H1 (cell line): ENCODE measurements at regions not wholly inside any gene's neighbourhood (a gene's known extent, or its start where the extent isn't known, plus 50 kb on each side); places are given as distances from the start of the nearest gene placed in this dataset.

Experiments
- CTCF ChIA-PET: fragments of 300-600 bp; sonication (Branson Sonifier 250); formaldehyde crosslinking; loops from one replicate; lab custom pipeline; 2021; ENCODE audit not compliant: partially characterized antibody; lab: Charles Lee
- POLR2A ChIA-PET: fragments of 300-600 bp; sonication (Branson Sonifier 250); formaldehyde crosslinking; loops from one replicate; lab custom pipeline; 2021; ENCODE audit warnings: inconsistent platforms; ENCODE audit not compliant: partially characterized antibody; lab: Charles Lee
- DNase-seq, 2 experiments: peaks; one replicate each; pipeline versions ENCODE4 v3.0.0 to v3.0.0-alpha.2; 2010 to 2022; ENCODE audit warnings: low spot score in 2 of 2, low read depth in 1 of 2, mixed read lengths in 1 of 2
- FAIRE-seq: peaks from 2 replicates; lab custom pipeline; 2011; peaks lifted over from hg19 to GRCh38; lab: Jason Lieb, UNC
- H2AFZ ChIP-seq: 2 replicates; pipeline ENCODE4 v1.8.1; 2012; ENCODE audit warnings: low read length, inconsistent platforms
- H2AK5ac ChIP-seq: 2 replicates; pipeline ENCODE4 v1.6.1; 2013; ENCODE audit warnings: low read depth, low read length
- H2BK120ac ChIP-seq: replicated peaks from 2 replicates; pipeline ENCODE3; 2013; ENCODE audit warnings: low read depth, low read length, inconsistent platforms
- H2BK12ac ChIP-seq: 2 replicates; pipeline ENCODE4 v1.6.1; 2013; ENCODE audit warnings: low read depth, low read length
- H2BK15ac ChIP-seq: 2 replicates; pipeline ENCODE4 v1.6.1; 2013; ENCODE audit warnings: low read length
- H2BK20ac ChIP-seq: 2 replicates; pipeline ENCODE4 v1.6.1; 2013; ENCODE audit warnings: low read length
- H2BK5ac ChIP-seq: 2 replicates; pipeline ENCODE4 v1.6.1; 2013; ENCODE audit warnings: low read depth, low read length
- H3K14ac ChIP-seq: 2 replicates; pipeline ENCODE4 v1.6.1; 2013; ENCODE audit warnings: inconsistent platforms; ENCODE audit not compliant: insufficient read length
- H3K18ac ChIP-seq: 2 replicates; pipeline ENCODE4 v1.6.1; 2013; ENCODE audit warnings: low read length; ENCODE audit errors: extremely low read depth
- H3K23ac ChIP-seq: 2 replicates; pipeline ENCODE4 v1.6.1; 2013; ENCODE audit warnings: inconsistent platforms; ENCODE audit not compliant: insufficient read length
- H3K23me2 ChIP-seq: 2 replicates; pipeline ENCODE4 v1.6.1; 2013; ENCODE audit warnings: low read depth, low read length
- H3K27ac ChIP-seq: 2 replicates; pipeline ENCODE4 v1.6.1; 2011; ENCODE audit warnings: low read depth, low read length, inconsistent platforms
- H3K27me3 ChIP-seq, 4 experiments: replicated peaks in 1 of 4; 1 replicate in 1 of 4; 2 replicates in 3 of 4; pipeline versions ENCODE4 v1.6.1 to v1.8.1; 2011 to 2013; ENCODE audit warnings: low read length in 3 of 4, mild to moderate bottlenecking in 3 of 4, inconsistent platforms in 2 of 4, mixed read lengths in 2 of 4, moderate library complexity in 1 of 4; ENCODE audit not compliant: control insufficient read depth in 3 of 4, insufficient read depth in 3 of 4; ENCODE audit errors: extremely low read depth in 1 of 4
- H3K36me3 ChIP-seq, 4 experiments: 2 replicates each; pipeline versions ENCODE4 v1.6.1 to v1.8.1; 2011 to 2013; ENCODE audit warnings: mild to moderate bottlenecking in 4 of 4, low read length in 3 of 4, moderate library complexity in 2 of 4, control low read depth in 1 of 4, inconsistent platforms in 1 of 4; ENCODE audit not compliant: insufficient read depth in 4 of 4, control insufficient read depth in 2 of 4
- H3K4ac ChIP-seq: replicated peaks from 2 replicates; pipeline ENCODE3; 2013; ENCODE audit warnings: low read length, low read depth, mixed read lengths, inconsistent platforms; ENCODE audit not compliant: insufficient read length
- H3K4me1 ChIP-seq, 4 experiments: replicated peaks in 1 of 4; 1 replicate in 1 of 4; 2 replicates in 3 of 4; pipeline versions ENCODE4 v1.6.1 to v1.8.1; 2011 to 2013; ENCODE audit warnings: low read length in 3 of 4, inconsistent platforms in 2 of 4, mixed read lengths in 1 of 4; ENCODE audit not compliant: insufficient read depth in 4 of 4, control insufficient read depth in 3 of 4
- H3K4me2 ChIP-seq, 2 experiments: 2 replicates each; pipeline versions ENCODE4 v1.6.1 to v1.8.1; 2011 to 2013; ENCODE audit warnings: low read depth in 2 of 2, low read length in 2 of 2, control low read depth in 1 of 2, inconsistent platforms in 1 of 2, mild to moderate bottlenecking in 1 of 2; ENCODE audit not compliant: insufficient read depth in 1 of 2
- H3K4me3 ChIP-seq, 4 experiments: fragments of 200-600, 300-600 bp in 1 of 4; sonication (generic), shearing (Covaris generic), sonication (Bioruptor Twin) in 1 of 4; 2 replicates each; pipeline versions ENCODE4 v1.5.1 to v1.8.1; 2011 to 2016; ENCODE audit warnings: low read length in 4 of 4, low read depth in 3 of 4, control low read depth in 2 of 4, inconsistent platforms in 2 of 4, mild to moderate bottlenecking in 2 of 4, mixed read lengths in 1 of 4, moderate library complexity in 1 of 4; ENCODE audit not compliant: insufficient read depth in 2 of 4; ENCODE audit errors: extremely low read depth in 1 of 4
- H3K56ac ChIP-seq: replicated peaks from 2 replicates; pipeline ENCODE3; 2013; ENCODE audit warnings: low read depth, mild to moderate bottlenecking, mixed read lengths, low read length, inconsistent platforms; ENCODE audit not compliant: insufficient read length
- H3K79me1 ChIP-seq: 2 replicates; pipeline ENCODE4 v1.6.1; 2013; ENCODE audit warnings: low read depth, low read length, control low read depth
- H3K79me2 ChIP-seq, 2 experiments: 2 replicates each; pipeline versions ENCODE4 v1.6.1 to v1.8.1; 2012 to 2013; ENCODE audit warnings: low read length in 2 of 2, mild to moderate bottlenecking in 2 of 2, inconsistent platforms in 1 of 2; ENCODE audit not compliant: insufficient read depth in 2 of 2, control insufficient read depth in 1 of 2
- H3K9ac ChIP-seq, 4 experiments: replicated peaks in 1 of 4; 1 replicate in 1 of 4; 2 replicates in 3 of 4; pipeline versions ENCODE4 v1.6.1 to v1.8.1; 2011 to 2013; ENCODE audit warnings: low read depth in 3 of 4, low read length in 3 of 4, control low read depth in 2 of 4, mild to moderate bottlenecking in 2 of 4, moderate library complexity in 2 of 4, inconsistent platforms in 1 of 4; ENCODE audit errors: extremely low read depth in 1 of 4
- H3K9me3 ChIP-seq, 2 experiments: 2 replicates each; pipeline versions ENCODE4 v1.6.1 to v1.8.1; 2012 to 2013; ENCODE audit warnings: mild to moderate bottlenecking in 2 of 2, moderate library complexity in 2 of 2, control low read depth in 1 of 2, inconsistent platforms in 1 of 2, low read depth in 1 of 2, low read length in 1 of 2, mixed read lengths in 1 of 2; ENCODE audit not compliant: insufficient read depth in 2 of 2
- H4K20me1 ChIP-seq, 2 experiments: replicated peaks in 1 of 2; 2 replicates each; pipeline versions ENCODE3 to v1.8.1; 2011 to 2013; ENCODE audit warnings: inconsistent platforms in 2 of 2, low read length in 2 of 2, mild to moderate bottlenecking in 1 of 2; ENCODE audit not compliant: insufficient read depth in 2 of 2, control insufficient read depth in 1 of 2
- H4K5ac ChIP-seq: 2 replicates; pipeline ENCODE4 v1.6.1; 2013; ENCODE audit warnings: low read length, low read depth, mixed read lengths, inconsistent platforms; ENCODE audit not compliant: insufficient read length
- H4K8ac ChIP-seq: 2 replicates; pipeline ENCODE4 v1.8.0; 2013; ENCODE audit warnings: mild to moderate bottlenecking, moderate library complexity, low read length, inconsistent platforms; ENCODE audit not compliant: insufficient read depth; ENCODE audit errors: extremely low read depth
- H4K91ac ChIP-seq: replicated peaks from 2 replicates; pipeline ENCODE3; 2013; ENCODE audit warnings: low read length, mixed read lengths, inconsistent platforms; ENCODE audit not compliant: insufficient read length
- MAFK ChIP-seq: IDR thresholded peaks from 2 replicates; pipeline ENCODE4 v1.6.1; 2012; ENCODE audit warnings: low read depth, mild to moderate bottlenecking, improper control_type of control experiment, low read length
- RAD21 ChIP-seq, 2 experiments: IDR thresholded peaks in 1 of 2; conservative IDR thresholded peaks in 1 of 2; 2 replicates each; pipeline ENCODE4 v1.6.1; 2011; ENCODE audit warnings: low read depth in 2 of 2, low read length in 2 of 2, improper control_type of control experiment in 1 of 2, inconsistent platforms in 1 of 2, mild to moderate bottlenecking in 1 of 2, moderate library complexity in 1 of 2
- RNF2 ChIP-seq: fragments of 200-900, 300-1000 bp; sonication (generic); IDR thresholded peaks from 2 replicates; pipeline ENCODE4 v1.7.1; 2016; ENCODE audit warnings: borderline replicate concordance, low read depth, mild to moderate bottlenecking, antibody characterized with exemption, low read length; ENCODE audit not compliant: poor library complexity, severe bottlenecking; ENCODE audit errors: missing control alignments
- SRF ChIP-seq: IDR thresholded peaks from 2 replicates; pipeline ENCODE4 v1.6.1; 2011; ENCODE audit warnings: mild to moderate bottlenecking, low read depth, low read length, moderate library complexity
- WGBS, 2 experiments: shearing (Covaris generic) in 1 of 2; methylation state at CpG; one replicate each; pipeline versions ENCODE4 v1.1.6 to v1.1.7; 2013 to 2015; ENCODE audit warnings: low lambda C conversion rate in 2 of 2, mixed read lengths in 2 of 2, inconsistent platforms in 1 of 2, low coverage in 1 of 2, missing lambda C conversion rate in 1 of 2; ENCODE audit not compliant: insufficient replicate concordance in 2 of 2, insufficient coverage in 1 of 2, insufficient read length in 1 of 2; ENCODE audit errors: extremely low coverage in 1 of 2, missing lambda C conversion rate in 1 of 2; 5-methylcytosine and 5-hydroxymethylcytosine counted together

DNA sequence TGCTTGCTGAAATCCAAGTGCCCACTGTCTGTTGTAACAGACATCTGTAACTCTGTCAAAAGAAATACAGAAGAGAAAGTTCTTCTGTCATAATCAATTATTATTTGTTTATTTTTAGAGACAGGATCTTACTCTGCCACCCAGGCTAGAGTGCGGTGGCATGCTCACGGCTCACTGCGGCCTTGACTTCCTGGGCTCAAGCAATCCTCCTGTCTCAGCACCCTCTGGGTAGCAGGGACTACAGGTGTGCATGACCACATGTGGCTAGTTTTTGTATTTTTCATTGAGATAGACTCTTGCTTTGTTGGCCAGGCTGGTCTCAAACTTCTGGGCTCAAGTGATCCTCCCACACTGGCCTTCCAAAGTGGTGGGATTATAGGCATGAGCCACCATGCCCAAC is 177.6 kb upstream of the SETMAR start:
- no peak overlapping the region for H2BK20ac ChIP-seq
- FAIRE-seq (no peak), DNase-seq (no peak)
- no peak overlapping the region for H3K18ac ChIP-seq
- no peak for TF ChIP-seq RAD21 (IDR thresholded peaks at IDR 0.05 in 1 of 2, conservative IDR thresholded peaks at IDR 0.05 in 1 of 2; ENCODE audit: low read depth in 2 of 2, low read length in 2 of 2)
- no peak for TF ChIP-seq RNF2
- no peak for TF ChIP-seq MAFK
- no peak for TF ChIP-seq SRF
- H3K4me2 ChIP-seq, result no peak overlapping the region
- no peak overlapping the region for H4K91ac ChIP-seq
- H2AFZ ChIP-seq, result no peak overlapping the region
- WGBS, 2 experiments, result 100% methylated on average over 3 of the region's 3 CpGs; no CpG with 5 or more reads in 1 of the 2 experiments
- no peaks in the 10 kb centered on the region for H3K4me1 ChIP-seq
- H3K9ac ChIP-seq, result no peak overlapping the region
- H3K14ac ChIP-seq, result no peak overlapping the region
- H3K4ac ChIP-seq, result no peak overlapping the region
- H3K79me2 ChIP-seq, result no peaks in the 10 kb centered on the region
- ChIA-PET CTCF (no interaction called here), POLR2A (no interaction called here)
- no peak overlapping the region for H3K4me3 ChIP-seq
- H3K27me3 ChIP-seq, result no peaks in the 10 kb centered on the region
- 0 out of 2 replicates have a peak overlapping the region, but pooled peaks have one; percentile 6 for H2BK15ac ChIP-seq
- H2BK12ac ChIP-seq, result no peak overlapping the region
- no peaks in the 10 kb centered on the region for H3K23me2 ChIP-seq
- 0 out of 4 replicates have a peak, but pooled peaks cover 0 to 3% of the 10 kb centered on the region in 2 experiments for H3K9me3 ChIP-seq
- no peak overlapping the region for H4K5ac ChIP-seq
- no peaks in the 10 kb centered on the region for H3K79me1 ChIP-seq
- H2BK120ac ChIP-seq, result no peak overlapping the region
- H2AK5ac ChIP-seq, result no peak overlapping the region
- H3K36me3 ChIP-seq, result no peaks in the 10 kb centered on the region
- no peak overlapping the region for H3K23ac ChIP-seq
- H2BK5ac ChIP-seq, result no peak overlapping the region
- no peak overlapping the region for H3K56ac ChIP-seq
- H4K20me1 ChIP-seq, result no peaks in the 10 kb centered on the region
- no peak overlapping the region for H4K8ac ChIP-seq
- H3K27ac ChIP-seq, result no peak overlapping the region
